Endothelial cell of umbilical vein (primary cell): ENCODE measurements at regions not wholly inside any gene's neighbourhood (a gene's known extent, or its start where the extent isn't known, plus 50 kb on each side); places are given as distances from the start of the nearest gene placed in this dataset.

Source experiments
- BruUV-seq: library from RNA; stranded (reverse); fragments of 400-500 nt; replicated peaks from 2 replicates; lab custom pipeline; 2021; lab: Mats Ljungman, UMichigan
- CTCF ChIA-PET: fragments of 300-600, 350-600 bp; sonication (Branson Sonifier 250); formaldehyde crosslinking; loops from one replicate; lab custom pipeline; 2021; ENCODE audit warnings: antibody characterized with exemption, inconsistent platforms; lab: Charles Lee
- POLR2A ChIA-PET: fragments of 300-600, 350-600 bp; sonication (Branson Sonifier 250); formaldehyde crosslinking; loops from one replicate; lab custom pipeline; 2021; ENCODE audit warnings: antibody characterized with exemption, inconsistent platforms; lab: Charles Lee
- DNase-seq: peaks from one replicate; pipeline ENCODE4 v3.0.0-alpha.2; 2011; ENCODE audit warnings: low read depth, low spot score
- FAIRE-seq: peaks from 2 replicates; lab custom pipeline; 2011; peaks lifted over from hg19 to GRCh38; lab: Jason Lieb, UNC
- H2AFZ ChIP-seq: 2 replicates; pipeline ENCODE4 v1.6.0; 2012; ENCODE audit warnings: low read depth, low read length, control low read depth, inconsistent platforms
- H3K27ac ChIP-seq: 2 replicates; pipeline ENCODE4 v1.5.1; 2011; ENCODE audit warnings: low read depth, mild to moderate bottlenecking, control low read depth, low read length, moderate library complexity; ENCODE audit not compliant: insufficient read depth
- H3K27me3 ChIP-seq, 2 experiments: 2 replicates each; pipeline versions ENCODE4 v1.6.0 to v1.6.1; 2011; ENCODE audit warnings: low read length in 2 of 2, mixed read lengths in 1 of 2; ENCODE audit not compliant: control insufficient read depth in 2 of 2, insufficient read depth in 2 of 2
- H3K36me3 ChIP-seq, 2 experiments: 2 replicates in 1 of 2; 3 replicates in 1 of 2; pipeline ENCODE4 v1.5.1; 2011; ENCODE audit warnings: low read length in 2 of 2, mild to moderate bottlenecking in 1 of 2, moderate library complexity in 1 of 2; ENCODE audit not compliant: control insufficient read depth in 2 of 2, insufficient read depth in 2 of 2; ENCODE audit errors: extremely low read depth in 1 of 2
- H3K4me1 ChIP-seq: 3 replicates; pipeline ENCODE4 v1.5.1; 2011; ENCODE audit warnings: mild to moderate bottlenecking, low read length; ENCODE audit not compliant: control insufficient read depth, insufficient read depth; ENCODE audit errors: extremely low read depth
- H3K4me2 ChIP-seq: 2 replicates; pipeline ENCODE4 v1.6.1; 2011; ENCODE audit warnings: low read length, control low read depth, mixed read lengths; ENCODE audit not compliant: insufficient read depth
- H3K4me3 ChIP-seq, 3 experiments: fragments of 200-600 bp in 1 of 3; sonication (generic), shearing (Covaris generic) in 1 of 3; replicated peaks in 1 of 3; 2 replicates each; pipeline ENCODE4 v1.5.1; 2011 to 2016; ENCODE audit warnings: control low read depth in 3 of 3, low read length in 3 of 3, mild to moderate bottlenecking in 2 of 3, inconsistent platforms in 1 of 3, low read depth in 1 of 3, moderate library complexity in 1 of 3; ENCODE audit not compliant: insufficient read depth in 1 of 3
- H3K79me2 ChIP-seq: 2 replicates; pipeline ENCODE4 v1.6.0; 2012; ENCODE audit warnings: low read length, inconsistent platforms; ENCODE audit not compliant: control insufficient read depth, insufficient read depth
- H3K9ac ChIP-seq: replicated peaks from 2 replicates; pipeline ENCODE3; 2011; ENCODE audit warnings: low read length, control low read depth; ENCODE audit not compliant: insufficient read depth; ENCODE audit errors: extremely low read depth
- H3K9me1 ChIP-seq: replicated peaks from 3 replicates; pipeline ENCODE4 v1.6.0; 2011; ENCODE audit warnings: mild to moderate bottlenecking, low read length; ENCODE audit not compliant: control insufficient read depth, insufficient read depth; ENCODE audit errors: extremely low read depth
- H3K9me3 ChIP-seq: replicated peaks from 2 replicates; pipeline ENCODE4 v1.5.1; 2012; ENCODE audit warnings: low read length, inconsistent platforms; ENCODE audit not compliant: control insufficient read depth, insufficient read depth
- H4K20me1 ChIP-seq: replicated peaks from 2 replicates; pipeline ENCODE3; 2011; ENCODE audit warnings: mild to moderate bottlenecking, low read length; ENCODE audit not compliant: control insufficient read depth, insufficient read depth; ENCODE audit errors: extremely low read depth
- CTCF ChIP-seq, 2 donors: IDR thresholded peaks; 1 replicate in 1 of 2; 2 replicates in 1 of 2; pipeline ENCODE4 v1.5.1; 2011; ENCODE audit warnings: low read length in 2 of 2, mild to moderate bottlenecking in 2 of 2, moderate library complexity in 2 of 2, control low read depth in 1 of 2, inconsistent platforms in 1 of 2, low read depth in 1 of 2; ENCODE audit not compliant: insufficient read depth in 1 of 2; ENCODE audit errors: extremely low read depth in 1 of 2
- EZH2 ChIP-seq: IDR thresholded peaks from 2 replicates; pipeline ENCODE4 v1.6.1; 2012; ENCODE audit warnings: borderline replicate concordance, low read depth, mild to moderate bottlenecking, moderate library complexity, low read length, inconsistent platforms; ENCODE audit not compliant: severe bottlenecking
- FOS ChIP-seq: IDR thresholded peaks from 2 replicates; pipeline ENCODE4 v1.6.1; 2011; ENCODE audit warnings: mild to moderate bottlenecking, low read length, moderate library complexity, borderline replicate concordance; ENCODE audit not compliant: insufficient read depth
- GATA2 ChIP-seq: IDR thresholded peaks from 2 replicates; pipeline ENCODE4 v1.7.0; 2011; ENCODE audit warnings: low read depth, mild to moderate bottlenecking, moderate library complexity, mixed read lengths, low read length; ENCODE audit not compliant: insufficient read length, insufficient read depth
- JUN ChIP-seq: IDR thresholded peaks from 2 replicates; pipeline ENCODE4 v1.6.1; 2011; ENCODE audit warnings: borderline replicate concordance, low read depth; ENCODE audit not compliant: insufficient read length, insufficient read depth
- MYC ChIP-seq: IDR thresholded peaks from one replicate; pipeline ENCODE4 v1.6.1; 2011; ENCODE audit warnings: mild to moderate bottlenecking, low read depth, low read length
- POLR2A ChIP-seq: IDR thresholded peaks from 2 replicates; pipeline ENCODE4 v1.6.1; 2012; ENCODE audit warnings: low read depth, mild to moderate bottlenecking, control low read depth, low read length
- POLR2AphosphoS5 ChIP-seq: IDR thresholded peaks from 2 replicates; pipeline ENCODE4 v1.6.1; 2012; ENCODE audit warnings: low read depth, mild to moderate bottlenecking, control low read depth, low read length, moderate library complexity; ENCODE audit not compliant: insufficient read depth
- dilution Hi-C: fragments of 300-500 bp; cut with MboI; formaldehyde crosslinking; loops from one replicate; pipeline ENCODE4 v1.15.0; 2019; ENCODE audit warnings: low sequenced_read_pairs; ENCODE audit not compliant: extremely low pct_ligation_motif_present
- intact Hi-C: fragments of 100-400 bp; cut with micrococcal nuclease; formaldehyde crosslinking; loops from one replicate; pipeline ENCODE4 v1.10.0; 2022
- TF ChIP-seq, protein P1 (sequence below): IDR thresholded peaks from 2 replicates; pipeline ENCODE4 v1.6.1; 2011; ENCODE audit not compliant: insufficient read depth, insufficient read length

DNA sequence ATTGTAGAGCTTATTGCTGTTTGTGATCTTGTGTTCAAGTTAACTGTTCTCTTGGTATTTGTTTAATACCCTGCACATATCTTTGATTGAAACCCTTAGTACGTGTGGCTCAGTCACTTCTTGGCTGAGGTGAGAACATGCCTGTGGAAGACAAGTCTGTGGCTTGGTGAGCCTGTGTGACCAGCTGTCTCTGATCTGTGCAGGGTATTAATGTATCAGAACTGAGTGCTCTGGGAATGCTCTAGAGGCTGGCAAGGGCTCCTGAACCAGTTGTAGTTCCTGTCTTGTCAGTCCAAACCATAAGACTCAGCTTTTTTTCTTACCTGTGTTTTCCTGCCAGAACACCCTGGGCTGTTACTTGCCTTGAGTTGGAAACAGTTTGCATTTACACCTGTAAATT lies 52.4 kb upstream of the EPHA4 start:
- intact Hi-C loops, result no loop called here
- Histone ChIP-seq H3K27ac (no peak overlapping the region), H3K79me2 (no peaks in the 10 kb centered on the region), H3K4me3 (no peak overlapping the region), H3K4me2 (no peak overlapping the region), H3K4me1 (peaks cover 11% of the 10 kb centered on the region), H3K27me3 (no peaks in the 10 kb centered on the region), H3K9me3 (no peaks in the 10 kb centered on the region), H3K36me3 (no peaks in the 10 kb centered on the region), H4K20me1 (no peaks in the 10 kb centered on the region), H3K9me1 (no peaks in the 10 kb centered on the region), H2AFZ (no peak overlapping the region), H3K9ac (no peak overlapping the region)
- DNase-seq (no peak), FAIRE-seq (no peak)
- ChIA-PET POLR2A (no interaction called here), CTCF (no interaction called here)
- TF ChIP-seq FOS, result no peak
- TF ChIP-seq MYC, result no peak
- no peak for TF ChIP-seq POLR2A
- TF ChIP-seq CTCF (IDR thresholded peaks at IDR 0.05; ENCODE audit: extremely low read depth in 1 of 2, insufficient read depth in 1 of 2, low read depth in 1 of 2, low read length in 2 of 2), result no peak
- no peak for TF ChIP-seq JUN
- no peak for TF ChIP-seq GATA2
- TF ChIP-seq POLR2AphosphoS5, result no peak
- TF ChIP-seq, protein P1, sequence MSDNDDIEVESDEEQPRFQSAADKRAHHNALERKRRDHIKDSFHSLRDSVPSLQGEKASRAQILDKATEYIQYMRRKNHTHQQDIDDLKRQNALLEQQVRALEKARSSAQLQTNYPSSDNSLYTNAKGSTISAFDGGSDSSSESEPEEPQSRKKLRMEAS, result no peak
- no peak for TF ChIP-seq EZH2
- dilution Hi-C loops, result no loop called here
- no TSS peak for BruUV-seq
